Fibroblast of pulmonary artery (primary cell): ENCODE measurements at regions not wholly inside any gene's neighbourhood (a gene's known extent, or its start where the extent isn't known, plus 50 kb on each side); places are given as distances from the start of the nearest gene placed in this dataset.

ENCODE experiments used
- DNase-seq: peaks from one replicate; pipeline ENCODE4 v3.0.0-alpha.2; 2010; ENCODE audit warnings: low read depth
- H3K4me3 ChIP-seq: replicated peaks from 2 replicates; pipeline ENCODE4 v1.5.1; 2011; ENCODE audit warnings: low read depth, mild to moderate bottlenecking, control low read depth, low read length, moderate library complexity
- CTCF ChIP-seq: IDR thresholded peaks from 2 replicates; pipeline ENCODE4 v1.5.1; 2011; ENCODE audit warnings: mild to moderate bottlenecking, control low read depth, low read length, inconsistent platforms; ENCODE audit errors: missing control alignments

DNA sequence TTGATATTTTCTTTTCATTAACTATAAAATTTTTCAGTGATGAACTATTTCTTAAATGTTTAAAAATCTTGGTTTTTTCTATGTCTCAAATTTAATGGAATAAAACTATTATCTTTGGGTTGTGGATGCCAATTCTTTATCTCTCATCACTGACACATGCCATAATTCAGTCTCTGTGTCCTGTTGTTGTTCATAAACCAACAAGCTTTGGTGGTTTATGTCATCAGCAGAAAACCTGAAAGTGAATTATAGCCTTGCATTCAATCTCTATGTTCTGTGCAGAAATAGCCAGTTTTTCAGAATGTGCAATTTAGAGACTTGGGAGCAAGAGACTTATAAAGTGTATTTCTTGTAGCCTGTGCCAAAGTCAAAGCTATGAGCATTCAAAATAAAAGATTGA lies 462.6 kb upstream of the ADGRL4 start:
- DNase-seq = no peak
- no peak for TF ChIP-seq CTCF
- H3K4me3 ChIP-seq = no peak overlapping the region

DNA sequence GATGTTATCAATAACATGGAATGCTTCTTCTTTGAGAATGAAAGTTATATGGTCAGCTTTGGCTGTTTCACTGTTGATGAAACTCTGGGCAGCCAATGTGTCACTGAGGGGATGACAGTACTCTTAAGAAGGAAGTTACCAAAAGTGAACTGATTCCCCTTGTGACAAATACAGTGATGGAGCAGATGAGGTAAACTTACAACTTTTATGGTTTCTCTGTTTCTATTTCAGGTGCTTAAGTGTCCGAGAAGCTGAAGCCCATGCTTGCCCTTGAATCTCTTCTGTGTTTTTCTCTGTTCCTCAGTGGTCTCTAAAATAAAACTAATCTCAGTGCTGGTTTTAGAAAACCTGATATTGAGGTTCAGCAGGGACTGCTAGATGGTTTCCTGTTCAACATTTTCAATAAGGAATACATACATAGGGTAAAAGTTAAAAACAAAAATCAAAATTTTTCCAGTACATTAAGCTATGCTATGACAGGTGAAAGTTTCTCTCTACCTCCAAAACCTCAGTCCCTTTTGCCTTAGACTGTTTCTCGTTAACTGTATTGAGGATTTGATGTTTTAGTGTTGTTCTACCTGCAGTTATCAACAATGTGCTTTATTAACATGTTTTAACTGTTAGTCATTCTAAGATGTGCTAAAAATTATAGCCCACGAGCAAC lies 454.4 kb upstream of the ADGRL4 start:
- no peak for DNase-seq
- no peak overlapping the region for H3K4me3 ChIP-seq
- TF ChIP-seq CTCF = no peak

DNA sequence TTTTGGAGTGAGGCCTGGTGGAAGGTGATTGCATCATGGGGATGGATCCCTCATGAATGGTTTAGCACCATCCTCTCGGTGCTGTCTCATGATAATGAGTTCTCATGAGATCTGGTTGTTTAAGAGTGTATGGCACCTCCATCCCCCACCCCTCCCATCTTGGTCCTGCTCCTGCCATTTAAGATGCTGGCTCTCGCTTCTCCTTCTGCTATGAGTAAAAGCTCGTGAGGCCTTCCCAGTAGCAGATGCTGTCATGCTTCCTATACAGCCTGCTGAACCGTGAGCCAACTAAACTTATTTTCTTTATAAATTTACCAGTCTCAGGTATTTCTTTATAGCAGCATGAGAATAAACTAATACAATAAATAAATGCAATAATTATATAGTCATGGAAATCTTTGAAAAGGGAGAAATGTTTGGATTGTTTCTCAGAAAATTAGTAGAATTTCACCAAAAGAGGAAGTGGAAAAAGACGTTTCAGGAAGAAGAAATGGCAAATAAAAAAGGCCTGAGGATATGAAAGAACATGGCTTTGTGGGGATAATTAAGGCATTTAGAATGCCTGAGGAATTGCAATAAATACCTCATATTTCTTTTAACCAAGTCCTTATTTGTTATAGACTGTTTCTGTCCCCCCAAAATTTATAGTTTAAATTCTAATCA lies 451.2 kb upstream of the ADGRL4 start:
- no peak for DNase-seq

DNA sequence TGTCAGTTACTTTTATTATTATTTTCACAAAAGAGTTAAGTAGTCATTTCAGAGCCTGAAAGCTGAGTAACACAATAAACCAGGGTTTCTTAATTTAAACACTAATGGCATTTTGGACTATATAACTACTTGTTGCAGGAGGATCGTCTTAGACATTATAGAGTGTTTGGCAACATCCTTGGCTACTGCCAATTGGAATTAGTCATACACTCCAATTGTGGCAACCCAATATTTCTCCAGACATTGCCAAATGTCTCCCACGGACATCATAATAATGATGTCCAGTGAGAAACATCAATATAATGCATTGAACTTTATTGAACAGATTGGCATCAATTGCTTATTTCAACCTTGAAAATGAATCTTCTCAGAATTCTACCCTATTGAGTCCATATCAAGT lies 441.9 kb upstream of the ADGRL4 start:
- TF ChIP-seq CTCF = no peak
- no peak overlapping the region for H3K4me3 ChIP-seq
- peak; percentile 39 for DNase-seq

More for the DNA sequence above, 451.2 kb upstream of the ADGRL4 start:
- TF ChIP-seq CTCF = no peak
- no peak overlapping the region for H3K4me3 ChIP-seq

- TF ChIP-seq CTCF = no peak
- no peak overlapping the region for H3K4me3 ChIP-seq
- no peak for DNase-seq
Observed at GRCh38 chr1:79441238-79441637, 434.7 kb upstream of the ADGRL4 start.

DNA sequence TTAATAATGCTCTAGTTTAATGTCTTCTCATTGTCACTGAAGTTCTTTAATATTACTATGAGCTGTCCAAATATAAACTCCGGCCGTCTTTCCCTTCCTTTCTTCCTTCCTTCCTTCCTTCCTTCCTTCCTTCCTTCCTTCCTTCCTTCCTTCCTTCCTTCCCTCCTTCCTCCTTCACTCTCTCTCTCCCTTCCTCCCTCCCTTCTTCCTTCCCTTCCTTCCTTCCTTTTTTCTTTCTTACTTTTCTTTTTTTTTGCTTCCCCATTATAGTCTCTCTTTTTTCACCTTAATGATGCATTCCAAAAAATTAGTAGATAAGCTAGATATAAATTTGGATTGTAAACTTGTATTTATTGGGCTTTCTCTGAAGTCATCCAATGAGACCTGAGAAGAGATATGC lies 431.0 kb upstream of the ADGRL4 start:
- no peak for TF ChIP-seq CTCF
- no peak overlapping the region for H3K4me3 ChIP-seq
- DNase-seq = no peak

DNA sequence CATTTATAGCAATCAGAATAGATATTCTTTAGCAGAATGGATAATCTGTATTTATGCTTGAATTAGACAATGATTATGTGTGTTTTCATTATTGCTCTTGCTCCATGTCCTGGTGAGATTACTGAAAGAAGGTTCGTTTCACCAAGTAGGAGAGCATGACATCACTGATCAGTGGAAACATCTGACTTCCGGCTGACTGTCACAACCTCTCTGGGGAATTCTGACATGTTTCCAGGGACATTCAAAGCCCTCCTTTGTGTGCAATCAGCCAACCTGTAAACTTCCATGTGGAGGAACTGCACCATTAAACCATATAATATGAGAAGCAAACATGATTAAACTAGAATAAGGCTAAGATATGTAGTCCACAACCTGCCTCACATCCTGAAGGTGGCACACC lies 424.8 kb upstream of the ADGRL4 start:
- DNase-seq = no peak
- H3K4me3 ChIP-seq = no peak overlapping the region
- no peak for TF ChIP-seq CTCF
